Fibroblast of mammary gland (primary cell): ENCODE measurements at regions not wholly inside any gene's neighbourhood (a gene's known extent, or its start where the extent isn't known, plus 50 kb on each side); places are given as distances from the start of the nearest gene placed in this dataset.
A peak's percentile ranks its signal among the peaks of the same experiment; 100 is the strongest.

Experiments used
- DNase-seq: peaks from one replicate; pipeline ENCODE4 v3.0.0-alpha.2; 2010; ENCODE audit warnings: low read depth
- H3K4me3 ChIP-seq: 2 replicates; pipeline ENCODE4 v1.5.1; 2011; ENCODE audit warnings: low read depth, mild to moderate bottlenecking, low read length, moderate library complexity; ENCODE audit not compliant: control insufficient read depth
- TF ChIP-seq, protein P1 (sequence below): conservative IDR thresholded peaks from 2 replicates; pipeline ENCODE4 v1.5.1; 2011; ENCODE audit warnings: low read depth, low read length, inconsistent platforms; ENCODE audit not compliant: control insufficient read depth, insufficient read depth

GRCh38 chr5:92946546-92946945 is 634.5 kb downstream of the NR2F1-AS1 start:
- no peak overlapping the region for H3K4me3 ChIP-seq
- TF ChIP-seq, protein P1, sequence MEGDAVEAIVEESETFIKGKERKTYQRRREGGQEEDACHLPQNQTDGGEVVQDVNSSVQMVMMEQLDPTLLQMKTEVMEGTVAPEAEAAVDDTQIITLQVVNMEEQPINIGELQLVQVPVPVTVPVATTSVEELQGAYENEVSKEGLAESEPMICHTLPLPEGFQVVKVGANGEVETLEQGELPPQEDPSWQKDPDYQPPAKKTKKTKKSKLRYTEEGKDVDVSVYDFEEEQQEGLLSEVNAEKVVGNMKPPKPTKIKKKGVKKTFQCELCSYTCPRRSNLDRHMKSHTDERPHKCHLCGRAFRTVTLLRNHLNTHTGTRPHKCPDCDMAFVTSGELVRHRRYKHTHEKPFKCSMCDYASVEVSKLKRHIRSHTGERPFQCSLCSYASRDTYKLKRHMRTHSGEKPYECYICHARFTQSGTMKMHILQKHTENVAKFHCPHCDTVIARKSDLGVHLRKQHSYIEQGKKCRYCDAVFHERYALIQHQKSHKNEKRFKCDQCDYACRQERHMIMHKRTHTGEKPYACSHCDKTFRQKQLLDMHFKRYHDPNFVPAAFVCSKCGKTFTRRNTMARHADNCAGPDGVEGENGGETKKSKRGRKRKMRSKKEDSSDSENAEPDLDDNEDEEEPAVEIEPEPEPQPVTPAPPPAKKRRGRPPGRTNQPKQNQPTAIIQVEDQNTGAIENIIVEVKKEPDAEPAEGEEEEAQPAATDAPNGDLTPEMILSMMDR: no peak
- no peak for DNase-seq

- TF ChIP-seq, protein P1: no peak
- H3K4me3 ChIP-seq: no peak overlapping the region
- peak; percentile 58 for DNase-seq
Measured at GRCh38 chr5:92945605-92946097, 635.4 kb downstream of the NR2F1-AS1 start.

DNA sequence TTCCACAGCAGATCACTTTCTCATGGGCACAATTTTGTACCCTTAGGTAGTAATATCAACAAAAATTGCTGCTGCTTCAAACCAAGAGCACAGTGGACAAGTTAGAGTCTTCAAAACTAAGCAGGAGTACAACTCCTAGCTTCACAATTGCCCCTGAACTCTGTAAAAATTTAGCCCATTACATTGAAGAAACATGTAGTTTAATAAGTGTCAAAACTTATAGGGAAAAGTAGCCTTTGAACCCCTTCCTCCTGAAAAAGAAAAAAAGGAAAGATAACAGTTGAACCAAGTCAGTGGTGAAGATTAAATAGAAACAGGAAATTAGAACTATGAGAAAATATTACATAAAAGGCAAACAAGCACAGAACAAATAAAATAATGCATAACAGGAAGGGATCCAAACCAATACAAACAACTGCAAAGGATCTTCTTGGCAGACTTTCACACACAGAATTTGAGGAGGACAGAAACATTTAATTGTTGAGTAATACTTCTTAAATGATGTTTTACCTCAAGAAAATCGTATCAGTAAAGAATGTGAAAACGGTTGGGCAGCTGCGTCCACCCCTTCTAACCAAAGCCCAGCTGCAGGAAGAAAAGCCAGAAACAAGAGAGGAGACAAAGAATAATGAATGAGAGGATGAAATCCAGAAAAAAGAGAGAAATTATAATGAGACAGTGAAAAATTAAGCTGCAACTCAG is 636.0 kb downstream of the NR2F1-AS1 start:
- no peak overlapping the region for H3K4me3 ChIP-seq
- TF ChIP-seq, protein P1: no peak
- DNase-seq: peak; percentile 83

DNA sequence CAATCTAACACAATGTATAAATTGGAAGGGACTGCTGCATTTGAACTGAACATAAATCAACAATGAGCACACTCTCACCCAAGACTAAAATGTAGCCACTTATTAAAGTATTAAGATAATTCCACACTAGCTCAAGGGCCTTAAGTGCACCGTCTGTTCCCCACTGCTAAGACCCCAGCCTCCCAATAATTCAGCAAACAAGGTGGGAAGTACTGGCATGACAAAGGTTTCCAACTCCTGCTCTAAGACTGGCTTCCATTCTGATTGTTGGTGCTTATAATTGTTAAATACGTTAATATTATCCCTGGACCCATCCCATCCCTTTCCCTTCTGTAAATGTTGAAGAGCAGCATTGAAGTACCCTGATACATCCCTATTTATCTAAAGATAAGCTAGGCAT is 636.7 kb downstream of the NR2F1-AS1 start:
- no peak overlapping the region for H3K4me3 ChIP-seq
- TF ChIP-seq, protein P1: no peak
- DNase-seq: no peak

DNA sequence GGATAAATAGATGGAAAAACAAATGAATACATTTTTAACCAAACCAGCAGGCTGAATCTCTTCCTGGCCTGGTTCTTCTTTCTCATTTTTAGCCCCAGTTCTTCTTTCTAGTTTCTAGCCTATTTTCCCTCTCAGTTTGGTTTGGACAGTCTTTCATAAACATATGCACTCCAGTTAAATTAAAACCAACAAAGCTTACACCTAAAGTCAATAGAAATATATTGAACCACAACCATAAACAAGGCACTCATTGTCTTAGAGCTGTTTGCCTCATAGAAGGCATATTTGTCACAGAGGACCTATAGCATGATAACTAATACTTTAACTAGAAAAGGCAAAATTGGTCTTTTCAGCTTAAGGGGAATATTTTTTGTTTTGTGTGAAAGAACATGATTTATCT is 638.3 kb downstream of the NR2F1-AS1 start:
- DNase-seq: no peak
- TF ChIP-seq, protein P1: no peak
- H3K4me3 ChIP-seq: no peak overlapping the region

GRCh38 chr5:92941806-92942205 is 639.2 kb downstream of the NR2F1-AS1 start:
- H3K4me3 ChIP-seq: no peak overlapping the region
- TF ChIP-seq, protein P1: no peak
- DNase-seq: no peak
